OCI-LY7 (cell line): ENCODE measurements at regions not wholly inside any gene's neighbourhood (a gene's known extent, or its start where the extent isn't known, plus 50 kb on each side); places are given as distances from the start of the nearest gene placed in this dataset.

Experiments
- BruUV-seq: library from RNA; stranded (reverse); fragments of 400-500 nt; replicated peaks from 2 replicates; lab custom pipeline; 2021; lab: Mats Ljungman, UMichigan
- CTCF ChIA-PET: fragments of 300-600 bp; sonication (Branson Sonifier 250); formaldehyde crosslinking; loops from one replicate; lab custom pipeline; 2022; ENCODE audit warnings: antibody characterized with exemption; ENCODE audit not compliant: unreplicated experiment; lab: Charles Lee
- POLR2A ChIA-PET: fragments of 300-600 bp; sonication (Branson Sonifier 250); formaldehyde crosslinking; loops from one replicate; lab custom pipeline; 2022; ENCODE audit warnings: antibody characterized with exemption; lab: Charles Lee
- DNase-seq: peaks from one replicate; pipeline ENCODE4 v3.0.0-alpha.2; 2015; ENCODE audit warnings: low spot score
- H2AFZ ChIP-seq: fragments of 200-600 bp; sonication (generic), shearing (Covaris generic); 2 replicates; pipeline ENCODE4 v1.6.1; 2014; ENCODE audit warnings: mild to moderate bottlenecking, antibody characterized with exemption, low read length, moderate library complexity
- H3K27ac ChIP-seq: fragments of 200-600 bp; sonication (generic); 2 replicates; pipeline ENCODE4 v1.5.1; 2014; ENCODE audit warnings: mixed run types, low read depth, mild to moderate bottlenecking, moderate library complexity, low read length, inconsistent platforms; ENCODE audit not compliant: poor library complexity, severe bottlenecking
- H3K36me3 ChIP-seq: fragments of 200-600 bp; sonication (generic); 2 replicates; pipeline ENCODE4 v1.6.1; 2014; ENCODE audit warnings: mild to moderate bottlenecking, antibody characterized with exemption, low read length, moderate library complexity, mixed read lengths; ENCODE audit not compliant: insufficient read depth
- H3K4me1 ChIP-seq: fragments of 200-600 bp; sonication (generic); 2 replicates; pipeline ENCODE4 v1.5.1; 2014; ENCODE audit warnings: mild to moderate bottlenecking, low read length; ENCODE audit not compliant: insufficient read depth, poor library complexity, severe bottlenecking
- H3K4me2 ChIP-seq: fragments of 200-600 bp; sonication (generic); 2 replicates; pipeline ENCODE4 v1.6.1; 2014; ENCODE audit warnings: mild to moderate bottlenecking, low read length
- H3K4me3 ChIP-seq: fragments of 200-600 bp; sonication (generic); 2 replicates; pipeline ENCODE4 v1.5.1; 2014; ENCODE audit warnings: mild to moderate bottlenecking, low read depth, low read length; ENCODE audit not compliant: poor library complexity, severe bottlenecking
- H3K79me2 ChIP-seq: fragments of 200-600 bp; sonication (generic); 2 replicates; pipeline ENCODE4 v1.6.1; 2016; ENCODE audit warnings: low read depth, mild to moderate bottlenecking, low read length, moderate library complexity, mixed read lengths; ENCODE audit not compliant: insufficient read depth
- H3K9me2 ChIP-seq: fragments of 200-600 bp; sonication (generic); 2 replicates; pipeline ENCODE4 v1.6.1; 2016; ENCODE audit warnings: mild to moderate bottlenecking, low read length, mixed read lengths; ENCODE audit not compliant: insufficient read depth
- H3K9me3 ChIP-seq: fragments of 200-600 bp; sonication (generic); 2 replicates; pipeline ENCODE4 v1.6.1; 2014; ENCODE audit warnings: mild to moderate bottlenecking, mixed run types, low read length, mixed read lengths
- H4K20me1 ChIP-seq: fragments of 200-600 bp; sonication (generic); 2 replicates; pipeline ENCODE4 v1.6.1; 2014; ENCODE audit warnings: mild to moderate bottlenecking, antibody characterized with exemption, low read length, moderate library complexity, mixed read lengths; ENCODE audit not compliant: insufficient read depth
- EZH2phosphoT487 ChIP-seq: fragments of 200-600 bp; sonication (generic); IDR thresholded peaks from 2 replicates; pipeline ENCODE4 v1.6.1; 2018; ENCODE audit warnings: low read depth, borderline replicate concordance, mild to moderate bottlenecking, mixed run types, antibody characterized with exemption, low read length, moderate library complexity, mixed read lengths
- intact Hi-C: fragments of 100-400 bp; cut with micrococcal nuclease; formaldehyde crosslinking; loops from one replicate; pipeline ENCODE4 v1.10.0; 2022; ENCODE audit not compliant: unreplicated experiment
- TF ChIP-seq, protein P1 (sequence below): fragments of 200-600 bp; sonication (generic); conservative IDR thresholded peaks from 2 replicates; pipeline ENCODE4 v1.5.1; 2014; ENCODE audit warnings: mild to moderate bottlenecking, antibody characterized with exemption, low read length, moderate library complexity, mixed read lengths

GRCh38 chr18:25639596-25639995 is 287.6 kb upstream of the ZNF521 start:
- Histone ChIP-seq H3K36me3 (no peaks in the 10 kb centered on the region), H3K4me2 (no peak overlapping the region), H3K4me1 (no peaks in the 10 kb centered on the region), H4K20me1 (no peaks in the 10 kb centered on the region), H3K79me2 (no peaks in the 10 kb centered on the region), H2AFZ (no peak overlapping the region), H3K9me3 (no peaks in the 10 kb centered on the region), H3K27ac (no peak overlapping the region), H3K9me2 (no peaks in the 10 kb centered on the region), H3K4me3 (no peak overlapping the region)
- BruUV-seq = no TSS peak
- POLR2A ChIA-PET = interaction anchor here (0.8 kb wide), 1 partner anchor 177 kb away, joined by 3 read pairs; no protein-coding TSS in a partner anchor
- DNase-seq = no peak
- intact Hi-C loops = no loop called here
- TF ChIP-seq EZH2phosphoT487 = no peak
- TF ChIP-seq, protein P1, sequence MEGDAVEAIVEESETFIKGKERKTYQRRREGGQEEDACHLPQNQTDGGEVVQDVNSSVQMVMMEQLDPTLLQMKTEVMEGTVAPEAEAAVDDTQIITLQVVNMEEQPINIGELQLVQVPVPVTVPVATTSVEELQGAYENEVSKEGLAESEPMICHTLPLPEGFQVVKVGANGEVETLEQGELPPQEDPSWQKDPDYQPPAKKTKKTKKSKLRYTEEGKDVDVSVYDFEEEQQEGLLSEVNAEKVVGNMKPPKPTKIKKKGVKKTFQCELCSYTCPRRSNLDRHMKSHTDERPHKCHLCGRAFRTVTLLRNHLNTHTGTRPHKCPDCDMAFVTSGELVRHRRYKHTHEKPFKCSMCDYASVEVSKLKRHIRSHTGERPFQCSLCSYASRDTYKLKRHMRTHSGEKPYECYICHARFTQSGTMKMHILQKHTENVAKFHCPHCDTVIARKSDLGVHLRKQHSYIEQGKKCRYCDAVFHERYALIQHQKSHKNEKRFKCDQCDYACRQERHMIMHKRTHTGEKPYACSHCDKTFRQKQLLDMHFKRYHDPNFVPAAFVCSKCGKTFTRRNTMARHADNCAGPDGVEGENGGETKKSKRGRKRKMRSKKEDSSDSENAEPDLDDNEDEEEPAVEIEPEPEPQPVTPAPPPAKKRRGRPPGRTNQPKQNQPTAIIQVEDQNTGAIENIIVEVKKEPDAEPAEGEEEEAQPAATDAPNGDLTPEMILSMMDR = no peak
- CTCF ChIA-PET = no interaction called here

DNA sequence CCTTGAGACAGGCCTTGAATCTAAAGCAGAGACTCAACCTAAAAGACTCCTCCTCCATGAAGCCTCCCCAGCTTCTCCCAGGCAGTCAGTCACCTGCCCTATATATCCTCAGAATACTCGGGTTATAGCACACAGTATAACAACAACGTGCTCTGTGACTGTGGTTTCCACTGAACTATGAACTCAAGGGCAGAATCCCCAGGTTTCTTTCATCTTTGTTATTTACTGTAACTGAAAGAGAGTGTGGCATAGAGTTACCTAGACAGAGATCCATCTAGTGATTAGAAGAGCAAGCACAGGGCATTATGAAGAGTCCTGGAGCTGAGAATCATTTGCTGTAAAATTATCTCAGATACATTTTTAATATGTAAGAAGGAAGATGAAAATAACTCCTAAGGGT is 281.6 kb upstream of the ZNF521 start:
- POLR2A ChIA-PET = no interaction called here
- Histone ChIP-seq H3K9me2 (no peaks in the 10 kb centered on the region), H3K4me2 (no peak overlapping the region), H3K79me2 (no peaks in the 10 kb centered on the region), H3K27ac (no peak overlapping the region), H3K36me3 (no peaks in the 10 kb centered on the region), H3K4me3 (no peak overlapping the region), H2AFZ (no peak overlapping the region), H3K9me3 (no peaks in the 10 kb centered on the region), H4K20me1 (no peaks in the 10 kb centered on the region), H3K4me1 (no peaks in the 10 kb centered on the region)
- CTCF ChIA-PET = no interaction called here
- no peak for DNase-seq
- no TSS peak for BruUV-seq
- TF ChIP-seq, protein P1 = no peak
- no peak for TF ChIP-seq EZH2phosphoT487
- intact Hi-C loops = no loop called here

DNA sequence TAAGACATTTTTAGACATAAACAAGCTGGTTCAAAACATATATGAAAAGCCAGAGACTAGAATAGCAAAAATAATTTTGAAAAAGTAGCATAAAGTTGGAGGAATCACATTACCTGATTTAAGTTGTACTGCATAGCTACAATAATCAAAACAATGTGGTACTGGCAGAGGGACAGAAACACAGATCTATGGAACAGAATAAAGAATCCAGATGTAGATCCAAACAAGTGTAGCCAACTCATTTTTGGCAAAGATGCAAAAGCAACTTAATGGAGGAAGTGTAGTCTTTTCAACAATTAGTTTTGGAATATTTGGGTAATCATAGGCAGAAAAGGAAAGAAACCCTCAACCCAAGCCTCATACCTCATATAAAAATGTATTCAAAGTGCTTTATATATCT is 278.7 kb upstream of the ZNF521 start:
- no peak overlapping the region for H3K27ac ChIP-seq
- DNase-seq = no peak
- no peak for TF ChIP-seq EZH2phosphoT487
- TF ChIP-seq, protein P1 = no peak
- H3K36me3 ChIP-seq = no peaks in the 10 kb centered on the region
- no peak overlapping the region for H2AFZ ChIP-seq
- no peaks in the 10 kb centered on the region for H4K20me1 ChIP-seq
- H3K4me3 ChIP-seq = no peak overlapping the region
- no peaks in the 10 kb centered on the region for H3K79me2 ChIP-seq
- H3K9me3 ChIP-seq = no peaks in the 10 kb centered on the region
- POLR2A ChIA-PET = no interaction called here
- H3K4me2 ChIP-seq = no peak overlapping the region
- H3K4me1 ChIP-seq = no peaks in the 10 kb centered on the region
- H3K9me2 ChIP-seq = no peaks in the 10 kb centered on the region
- CTCF ChIA-PET = no interaction called here
- BruUV-seq = no TSS peak
- intact Hi-C loops = no loop called here
